Heart left ventricle (tissue), 16 donors: ENCODE measurements at regions not wholly inside any gene's neighbourhood (a gene's known extent, or its start where the extent isn't known, plus 50 kb on each side); places are given as distances from the start of the nearest gene placed in this dataset.
"Not testable (repeated sequence)": the region's sequence is repeated elsewhere in the genome, so short reads cannot be mapped to it uniquely, and the experiment has no call there.

Source experiments
- ATAC-seq, 4 donors: fragments of 200-7000 bp; cut with Tn5 transposase; one replicate each; pipeline ENCODE4 v1.9.1; 2020 to 2022; ENCODE audit warnings: moderate library complexity in 4 of 4, mild to moderate bottlenecking in 3 of 4, moderate number of reproducible peaks in 1 of 4
- DNase-seq, 5 donors: peaks; one replicate each; pipeline ENCODE4 v3.0.0-alpha.2; 2020
- H3K27ac ChIP-seq, 12 donors: fragments of 200-600 bp; sonication (generic) in 4 of 12; one replicate each; pipeline versions ENCODE4 v1.5.0 to v1.8.0; 2016 to 2022; ENCODE audit warnings: mild to moderate bottlenecking in 2 of 12
- H3K27me3 ChIP-seq, 9 donors: fragments of 200-600 bp; sonication (generic) in 2 of 9; one replicate each; pipeline versions ENCODE4 v1.5.1 to v1.8.0; 2016 to 2022; ENCODE audit warnings: mild to moderate bottlenecking in 3 of 9
- H3K36me3 ChIP-seq, 9 donors: fragments of 200-600 bp; sonication (generic) in 2 of 9; one replicate each; pipeline versions ENCODE4 v1.5.0 to v1.8.0; 2018 to 2022; ENCODE audit warnings: mild to moderate bottlenecking in 2 of 9
- H3K4me1 ChIP-seq, 12 donors: fragments of 200-600 bp; sonication (generic) in 4 of 12; one replicate each; pipeline versions ENCODE4 v1.5.0 to v1.8.0; 2016 to 2022; ENCODE audit warnings: mild to moderate bottlenecking in 3 of 12
- H3K4me3 ChIP-seq, 12 donors: fragments of 200-600 bp; sonication (generic) in 4 of 12; one replicate each; pipeline versions ENCODE4 v1.5.0 to v1.8.0; 2017 to 2022; ENCODE audit warnings: mild to moderate bottlenecking in 9 of 12, moderate library complexity in 4 of 12
- H3K9me3 ChIP-seq, 12 donors: fragments of 200-600 bp; sonication (generic) in 4 of 12; one replicate each; pipeline versions ENCODE4 v1.5.0 to v1.8.0; 2016 to 2022; ENCODE audit warnings: mild to moderate bottlenecking in 1 of 12
- POLR2A ChIP-seq, 2 donors: fragments of 450-650 bp; IDR thresholded peaks; one replicate each; pipeline ENCODE4 v1.6.1; 2017; ENCODE audit warnings: antibody characterized with exemption in 2 of 2, mild to moderate bottlenecking in 2 of 2, moderate library complexity in 2 of 2
- WGBS, 4 donors: extraction: QIAGEN DNeasy Blood & Tissue Kit in 2 of 4; methylation state at CpG; one replicate each; pipeline versions ENCODE4 v1.1.5 to v1.1.7; 2013 to 2018; 5-methylcytosine and 5-hydroxymethylcytosine counted together
- intact Hi-C, 10 donors: fragments of 100-400 bp; cut with DNase I; formaldehyde crosslinking; loops; one replicate each; pipeline versions ENCODE4 v1.11.1 to v1.14.2; 2022
- TF ChIP-seq, protein P1 (sequence below), 12 donors: fragments of 200-600 bp; sonication (generic) in 4 of 12; IDR thresholded peaks; one replicate each; pipeline versions ENCODE4 v1.5.0 to v1.8.0; 2018 to 2022; ENCODE audit warnings: antibody characterized with exemption in 12 of 12, mild to moderate bottlenecking in 5 of 12
- donor health status: ischemic (EF 13 %, LVEDD 7.1; RV severe dilation, severe dysfunction).
- donor health status: healthy with polysubstance abuse.
- donor health status: DM: no; HTN: yes; CAD: no.
- donor health status: DM: no; HTN: no; CAD: no.
- donor health status: ischemic (EF 25% LVEDD 6.9; RV normal size, moderate dysfunction).
- donor health status: ischemic (EF 25% LVEDD 5.7; RV mildly dilated, moderate dysfunction).
- donor health status: healthy.
- donor health status: DM: yes; HTN: yes; CAD: no.
- donor health status: ischemic (EF 35%, LVEDD 5.7; RV mildly dilated, moderate dysfunction).
- donor health status: nonischemic (EF 11% LVEDD 7.7; RV severe dilation, severe dysfunction).
- donor health status: DM: yes; HTN: yes; CAD: no.
- donor health status: PGD.
- donor health status: ischemic (EF 29% LVEDD 5.4; RV normal size, mild dysfunction).
- donor health status: nonischemic (EF 23%, LVEDD 6.1; RV moderate dilation, normal function).

- 33 to 37% (median 34%) methylated on average over 2 of the region's 2 CpGs for WGBS, 4 donors
- Histone ChIP-seq H3K9me3 (peaks cover 0 to 10% (median 0%) of the 10 kb centered on the region in 12 donors), H3K27me3 (no peaks in the 10 kb centered on the region), H3K27ac (no peak overlapping the region), H3K4me1 (no peaks in the 10 kb centered on the region), H3K4me3 (no peak overlapping the region), H3K36me3 (no peaks in the 10 kb centered on the region)
- DNase-seq: no peak
- intact Hi-C loops: no loop called here
- no peak for TF ChIP-seq POLR2A (IDR thresholded peaks at IDR 0.05)
- TF ChIP-seq, protein P1, sequence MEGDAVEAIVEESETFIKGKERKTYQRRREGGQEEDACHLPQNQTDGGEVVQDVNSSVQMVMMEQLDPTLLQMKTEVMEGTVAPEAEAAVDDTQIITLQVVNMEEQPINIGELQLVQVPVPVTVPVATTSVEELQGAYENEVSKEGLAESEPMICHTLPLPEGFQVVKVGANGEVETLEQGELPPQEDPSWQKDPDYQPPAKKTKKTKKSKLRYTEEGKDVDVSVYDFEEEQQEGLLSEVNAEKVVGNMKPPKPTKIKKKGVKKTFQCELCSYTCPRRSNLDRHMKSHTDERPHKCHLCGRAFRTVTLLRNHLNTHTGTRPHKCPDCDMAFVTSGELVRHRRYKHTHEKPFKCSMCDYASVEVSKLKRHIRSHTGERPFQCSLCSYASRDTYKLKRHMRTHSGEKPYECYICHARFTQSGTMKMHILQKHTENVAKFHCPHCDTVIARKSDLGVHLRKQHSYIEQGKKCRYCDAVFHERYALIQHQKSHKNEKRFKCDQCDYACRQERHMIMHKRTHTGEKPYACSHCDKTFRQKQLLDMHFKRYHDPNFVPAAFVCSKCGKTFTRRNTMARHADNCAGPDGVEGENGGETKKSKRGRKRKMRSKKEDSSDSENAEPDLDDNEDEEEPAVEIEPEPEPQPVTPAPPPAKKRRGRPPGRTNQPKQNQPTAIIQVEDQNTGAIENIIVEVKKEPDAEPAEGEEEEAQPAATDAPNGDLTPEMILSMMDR (IDR thresholded peaks at IDR 0.05): no peak
- ATAC-seq: no peak
These were observed 1148.8 kb upstream of the ADGRL4 start for GRCh38 chr1:80155371-80155770.

DNA sequence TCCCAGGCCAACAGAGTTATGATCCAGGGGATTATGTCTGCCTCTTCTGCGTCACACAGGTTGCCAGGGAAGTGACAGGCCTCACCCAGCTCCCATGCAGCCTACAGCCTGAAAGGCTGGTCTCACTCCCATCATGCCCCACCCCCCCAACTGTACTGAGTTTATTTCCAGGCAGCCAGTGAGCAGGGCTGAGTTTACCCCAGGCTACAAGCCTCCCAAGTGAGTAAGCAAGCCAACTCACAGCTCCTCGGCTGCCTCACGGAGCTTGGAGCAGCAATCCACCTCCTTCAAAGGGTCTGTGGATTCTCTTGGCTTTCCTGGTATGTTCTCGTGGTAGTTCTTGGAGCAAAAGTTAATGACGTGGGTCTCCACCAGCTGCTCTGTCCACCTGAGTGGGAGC lies 1147.6 kb upstream of the ADGRL4 start:
- Histone ChIP-seq H3K4me1 (no peaks in the 10 kb centered on the region), H3K36me3 (no peaks in the 10 kb centered on the region), H3K27me3 (no peaks in the 10 kb centered on the region), H3K27ac (no peak overlapping the region), H3K4me3 (no peak overlapping the region), H3K9me3 (peaks cover 0 to 10% (median 0%) of the 10 kb centered on the region in 12 donors)
- ATAC-seq (no peak), DNase-seq (peak in 1 of 5 donors; percentile 38)
- no peak for TF ChIP-seq POLR2A (IDR thresholded peaks at IDR 0.05)
- TF ChIP-seq, protein P1 (IDR thresholded peaks at IDR 0.05): no peak
- intact Hi-C loops: no loop called here
- 78 to 93% (median 87%) methylated on average over 4 to 5 of the region's 5 CpGs for WGBS, 4 donors

DNA sequence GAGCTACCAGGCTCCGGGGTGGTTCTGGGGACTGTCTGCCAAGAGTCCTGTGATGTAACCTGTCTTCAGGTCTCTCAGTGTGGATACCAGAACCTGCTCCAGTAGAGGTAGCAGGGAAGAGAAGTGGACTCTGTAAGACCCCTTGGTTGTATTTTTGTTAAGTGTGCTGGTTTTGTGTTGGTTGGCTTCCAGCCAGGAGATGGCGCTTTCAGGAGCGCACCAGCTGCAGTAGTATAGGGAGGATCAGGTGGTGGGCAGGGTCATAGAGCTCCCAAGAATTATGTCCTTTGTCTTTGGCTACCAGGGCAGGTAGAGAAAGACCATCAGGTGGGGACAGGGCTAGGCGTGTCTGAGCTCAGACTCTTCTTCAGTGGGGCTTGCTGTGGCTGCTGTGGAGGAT lies 1147.2 kb upstream of the ADGRL4 start:
- 89 to 95% (median 95%) methylated on average over 4 of the region's 4 CpGs for WGBS, 4 donors
- ATAC-seq (no peak), DNase-seq (no peak)

GRCh38 chr1:80143361-80143760 lies 1136.8 kb upstream of the ADGRL4 start:
- H3K27ac ChIP-seq: no peak overlapping the region
- no peak overlapping the region for H3K4me3 ChIP-seq
- H3K4me1 ChIP-seq: no peaks in the 10 kb centered on the region
- H3K27me3 ChIP-seq: no peaks in the 10 kb centered on the region
- H3K9me3 ChIP-seq: peaks cover 0 to 44% (median 10%) of the 10 kb centered on the region in 12 donors
- no peak for TF ChIP-seq POLR2A (IDR thresholded peaks at IDR 0.05)
- TF ChIP-seq, protein P1 (IDR thresholded peaks at IDR 0.05): no peak
- peak in 1 of 4 donors; percentile 13 for ATAC-seq
- 0 to 100% (median 0%) methylated on average over 1 of the region's 1 CpG for WGBS, 4 donors
- intact Hi-C loops: no loop called here
- no peaks in the 10 kb centered on the region for H3K36me3 ChIP-seq
- no peak for DNase-seq

More for the DNA sequence above, 1147.2 kb upstream of the ADGRL4 start:
- Histone ChIP-seq H3K27me3 (no peaks in the 10 kb centered on the region), H3K4me3 (no peak overlapping the region), H3K9me3 (peaks cover 0 to 10% (median 0%) of the 10 kb centered on the region in 12 donors), H3K36me3 (no peaks in the 10 kb centered on the region), H3K4me1 (no peaks in the 10 kb centered on the region), H3K27ac (no peak overlapping the region)
- no peak for TF ChIP-seq POLR2A (IDR thresholded peaks at IDR 0.05)
- TF ChIP-seq, protein P1 (IDR thresholded peaks at IDR 0.05): no peak
- intact Hi-C loops: no loop called here

GRCh38 chr1:80137946-80138602 lies 1131.5 kb upstream of the ADGRL4 start:
- ATAC-seq, DNase-seq, intact Hi-C loops, H3K4me3 ChIP-seq, H3K4me1 ChIP-seq, H3K36me3 ChIP-seq, H3K27ac ChIP-seq, H3K27me3 ChIP-seq: not testable (repeated sequence)
- H3K9me3 ChIP-seq: peaks cover 0 to 17% (median 0%) of the 10 kb centered on the region in 12 donors
- 88 to 91% (median 89%) methylated on average over 27 of the region's 27 CpGs for WGBS, 4 donors
